CD4-positive, alpha-beta memory T cell (primary cell): ENCODE measurements at regions not wholly inside any gene's neighbourhood (a gene's known extent, or its start where the extent isn't known, plus 50 kb on each side); places are given as distances from the start of the nearest gene placed in this dataset.

Source experiments
- CTCF ChIA-PET: fragments of 350-600 bp; sonication (Branson Sonifier 250); formaldehyde crosslinking; loops from one replicate; lab custom pipeline; 2021; ENCODE audit warnings: inconsistent platforms; ENCODE audit not compliant: partially characterized antibody; lab: Charles Lee
- POLR2A ChIA-PET: fragments of 350-600 bp; sonication (Branson Sonifier 250); formaldehyde crosslinking; loops from one replicate; lab custom pipeline; 2021; ENCODE audit not compliant: partially characterized antibody; lab: Charles Lee
- DNase-seq, 5 donors: peaks; one replicate each; pipeline versions ENCODE4 v3.0.0 to v3.0.0-alpha.2; 2020 to 2022; ENCODE audit warnings: mixed read lengths in 1 of 5
- H3K27ac ChIP-seq: one replicate; pipeline ENCODE4 v1.7.0; 2013; ENCODE audit warnings: low read depth, low read length
- H3K27me3 ChIP-seq: 2 replicates; pipeline ENCODE4 v1.7.0; 2013; ENCODE audit warnings: mild to moderate bottlenecking, low read length, moderate library complexity; ENCODE audit not compliant: insufficient read depth
- H3K36me3 ChIP-seq: 2 replicates; pipeline ENCODE4 v1.7.0; 2013; ENCODE audit warnings: mild to moderate bottlenecking, low read length, moderate library complexity; ENCODE audit not compliant: insufficient read depth
- H3K4me1 ChIP-seq: 2 replicates; pipeline ENCODE4 v1.7.0; 2013; ENCODE audit warnings: mild to moderate bottlenecking, low read length, moderate library complexity; ENCODE audit not compliant: insufficient read depth
- H3K4me3 ChIP-seq, 2 donors: one replicate each; pipeline ENCODE4 v1.7.0; 2013; ENCODE audit warnings: low read length in 2 of 2, mild to moderate bottlenecking in 1 of 2
- H3K9me3 ChIP-seq, 2 donors: one replicate each; pipeline ENCODE4 v1.7.0; 2013; ENCODE audit warnings: low read length in 2 of 2, control low read depth in 1 of 2; ENCODE audit not compliant: control insufficient read depth in 1 of 2
- H3K27ac Mint-ChIP-seq, 7 donors: one replicate each; pipeline ENCODE4 v1.8.0; 2020 to 2021; ENCODE audit warnings: mixed read lengths in 7 of 7, mild to moderate bottlenecking in 6 of 7, inconsistent platforms in 3 of 7, moderate library complexity in 3 of 7
- H3K27me3 Mint-ChIP-seq, 2 donors: one replicate each; pipeline ENCODE4 v1.8.0; 2020 to 2021; ENCODE audit warnings: mixed read lengths in 2 of 2
- H3K36me3 Mint-ChIP-seq, 2 donors: one replicate each; pipeline ENCODE4 v1.8.0; 2020 to 2021; ENCODE audit warnings: mixed read lengths in 2 of 2, inconsistent platforms in 1 of 2, mild to moderate bottlenecking in 1 of 2
- H3K4me1 Mint-ChIP-seq, 4 donors: one replicate each; pipeline ENCODE4 v1.8.0; 2020 to 2021; ENCODE audit warnings: mixed read lengths in 4 of 4, mild to moderate bottlenecking in 1 of 4
- H3K4me3 Mint-ChIP-seq, 8 donors: one replicate each; pipeline ENCODE4 v1.8.0; 2020 to 2021; ENCODE audit warnings: mixed read lengths in 8 of 8, mild to moderate bottlenecking in 7 of 8, moderate library complexity in 6 of 8, inconsistent platforms in 3 of 8
- H3K9me3 Mint-ChIP-seq, 8 donors: one replicate each; pipeline ENCODE4 v1.8.0; 2020 to 2021; ENCODE audit warnings: mixed read lengths in 8 of 8, mild to moderate bottlenecking in 5 of 8, inconsistent platforms in 3 of 8, moderate library complexity in 1 of 8
- intact Hi-C: fragments of 100-400 bp; cut with micrococcal nuclease; formaldehyde crosslinking; loops from one replicate; pipeline ENCODE4 v1.15.1; 2023

- no peak overlapping the region for H3K4me3 Mint-ChIP-seq
- no peaks in the 10 kb centered on the region for H3K36me3 Mint-ChIP-seq
- peaks cover 0 to 1% of the 10 kb centered on the region in 2 donors for H3K27me3 Mint-ChIP-seq
- peaks cover 0 to 5% (median 2%) of the 10 kb centered on the region in 8 donors for H3K9me3 Mint-ChIP-seq
- Histone ChIP-seq H3K27me3 (no peaks in the 10 kb centered on the region), H3K4me3 (no peak overlapping the region), H3K4me1 (no peaks in the 10 kb centered on the region), H3K9me3 (no peaks in the 10 kb centered on the region), H3K36me3 (no peaks in the 10 kb centered on the region), H3K27ac (no peak overlapping the region)
- CTCF ChIA-PET, result no interaction called here
- intact Hi-C loops, result no loop called here
- no peak for DNase-seq
- no peak overlapping the region for H3K27ac Mint-ChIP-seq
- peaks cover 0 to 7% (median 1%) of the 10 kb centered on the region in 4 donors for H3K4me1 Mint-ChIP-seq
- POLR2A ChIA-PET, result no interaction called here
Observed at GRCh38 chr11:103714246-103714645, 322.2 kb upstream of the DDI1 start.

GRCh38 chr11:103716363-103716762 lies 320.1 kb upstream of the DDI1 start:
- ChIA-PET CTCF (no interaction called here), POLR2A (no interaction called here)
- Histone ChIP-seq H3K27ac (no peak overlapping the region), H3K4me3 (no peak overlapping the region), H3K27me3 (no peaks in the 10 kb centered on the region), H3K4me1 (no peaks in the 10 kb centered on the region), H3K9me3 (no peaks in the 10 kb centered on the region), H3K36me3 (no peaks in the 10 kb centered on the region)
- Mint-ChIP-seq H3K36me3 (no peaks in the 10 kb centered on the region), H3K4me3 (no peak overlapping the region), H3K9me3 (peaks cover 0 to 5% (median 0%) of the 10 kb centered on the region in 8 donors), H3K27ac (no peak overlapping the region), H3K27me3 (peaks cover 0 to 2% of the 10 kb centered on the region in 2 donors), H3K4me1 (peaks cover 0 to 7% (median 1%) of the 10 kb centered on the region in 4 donors)
- no peak for DNase-seq
- intact Hi-C loops, result no loop called here

- intact Hi-C loops, result no loop called here
- no peaks in the 10 kb centered on the region for H3K36me3 Mint-ChIP-seq
- H3K9me3 Mint-ChIP-seq, result peaks cover 2 to 26% (median 12%) of the 10 kb centered on the region in 8 donors
- no peak for DNase-seq
- H3K4me3 Mint-ChIP-seq, result no peak overlapping the region
- no peaks in the 10 kb centered on the region for H3K27me3 Mint-ChIP-seq
- H3K4me3 ChIP-seq, result no peak overlapping the region
- H3K36me3 ChIP-seq, result no peaks in the 10 kb centered on the region
- no peak overlapping the region for H3K27ac ChIP-seq
- ChIA-PET CTCF (no interaction called here), POLR2A (no interaction called here)
- H3K4me1 Mint-ChIP-seq, result peaks cover 0 to 1% (median 0%) of the 10 kb centered on the region in 4 donors
- H3K27me3 ChIP-seq, result no peaks in the 10 kb centered on the region
- H3K4me1 ChIP-seq, result no peaks in the 10 kb centered on the region
- H3K9me3 ChIP-seq, result no peaks in the 10 kb centered on the region
- H3K27ac Mint-ChIP-seq, result no peak overlapping the region
Observed at GRCh38 chr11:103727262-103727661, 309.2 kb upstream of the DDI1 start.

GRCh38 chr11:103729617-103730016 lies 306.8 kb upstream of the DDI1 start:
- no peaks in the 10 kb centered on the region for H3K9me3 ChIP-seq
- H3K27ac Mint-ChIP-seq, result no peak overlapping the region
- H3K27ac ChIP-seq, result no peak overlapping the region
- H3K27me3 ChIP-seq, result no peaks in the 10 kb centered on the region
- POLR2A ChIA-PET, result no interaction called here
- H3K4me3 Mint-ChIP-seq, result no peak overlapping the region
- H3K36me3 Mint-ChIP-seq, result no peaks in the 10 kb centered on the region
- CTCF ChIA-PET, result no interaction called here
- no peaks in the 10 kb centered on the region for H3K4me1 ChIP-seq
- peaks cover 0 to 3% (median 0%) of the 10 kb centered on the region in 4 donors for H3K4me1 Mint-ChIP-seq
- DNase-seq, result no peak
- intact Hi-C loops, result no loop called here
- H3K4me3 ChIP-seq, result no peak overlapping the region
- H3K27me3 Mint-ChIP-seq, result no peaks in the 10 kb centered on the region
- no peaks in the 10 kb centered on the region for H3K36me3 ChIP-seq
- peaks cover 2 to 26% (median 10%) of the 10 kb centered on the region in 8 donors for H3K9me3 Mint-ChIP-seq

GRCh38 chr11:103730131-103730940 lies 306.1 kb upstream of the DDI1 start:
- H3K27ac Mint-ChIP-seq, result no peak overlapping the region
- H3K4me1 Mint-ChIP-seq, result peaks cover 0 to 3% (median under 1%) of the 10 kb centered on the region in 4 donors
- H3K36me3 ChIP-seq, result no peaks in the 10 kb centered on the region
- intact Hi-C loops, result no loop called here
- no peak overlapping the region for H3K4me3 Mint-ChIP-seq
- no peak overlapping the region for H3K4me3 ChIP-seq
- no peaks in the 10 kb centered on the region for H3K9me3 ChIP-seq
- no peaks in the 10 kb centered on the region for H3K27me3 ChIP-seq
- no peaks in the 10 kb centered on the region for H3K36me3 Mint-ChIP-seq
- H3K4me1 ChIP-seq, result no peaks in the 10 kb centered on the region
- H3K9me3 Mint-ChIP-seq, result peaks cover 2 to 20% (median 8%) of the 10 kb centered on the region in 8 donors
- H3K27me3 Mint-ChIP-seq, result no peaks in the 10 kb centered on the region
- H3K27ac ChIP-seq, result no peak overlapping the region
- POLR2A ChIA-PET, result no interaction called here
- CTCF ChIA-PET, result no interaction called here
- DNase-seq, result no peak

GRCh38 chr11:103731670-103732069 lies 304.8 kb upstream of the DDI1 start:
- no peaks in the 10 kb centered on the region for H3K27me3 Mint-ChIP-seq
- no peak overlapping the region for H3K4me3 ChIP-seq
- H3K27ac Mint-ChIP-seq, result no peak overlapping the region
- peaks cover 0 to 3% (median 2%) of the 10 kb centered on the region in 4 donors for H3K4me1 Mint-ChIP-seq
- H3K9me3 ChIP-seq, result no peaks in the 10 kb centered on the region
- DNase-seq, result no peak
- no peak overlapping the region for H3K4me3 Mint-ChIP-seq
- intact Hi-C loops, result no loop called here
- H3K4me1 ChIP-seq, result no peaks in the 10 kb centered on the region
- peaks cover 0 to 9% (median 4%) of the 10 kb centered on the region in 8 donors for H3K9me3 Mint-ChIP-seq
- no peaks in the 10 kb centered on the region for H3K36me3 Mint-ChIP-seq
- no peak overlapping the region for H3K27ac ChIP-seq
- POLR2A ChIA-PET, result no interaction called here
- CTCF ChIA-PET, result no interaction called here
- H3K36me3 ChIP-seq, result no peaks in the 10 kb centered on the region
- H3K27me3 ChIP-seq, result no peaks in the 10 kb centered on the region

GRCh38 chr11:103733889-103734288 lies 302.6 kb upstream of the DDI1 start:
- Mint-ChIP-seq H3K27ac (no peak overlapping the region), H3K4me3 (no peak overlapping the region), H3K4me1 (peaks cover 0 to 9% (median 3%) of the 10 kb centered on the region in 4 donors), H3K36me3 (no peaks in the 10 kb centered on the region), H3K9me3 (peaks cover 0 to 5% (median 0%) of the 10 kb centered on the region in 8 donors), H3K27me3 (no peaks in the 10 kb centered on the region)
- H3K27ac ChIP-seq, result no peak overlapping the region
- no peaks in the 10 kb centered on the region for H3K9me3 ChIP-seq
- no peak overlapping the region for H3K4me3 ChIP-seq
- POLR2A ChIA-PET, result no interaction called here
- no peak for DNase-seq
- CTCF ChIA-PET, result no interaction called here
- H3K4me1 ChIP-seq, result peaks cover 3% of the 10 kb centered on the region
- no peaks in the 10 kb centered on the region for H3K36me3 ChIP-seq
- intact Hi-C loops, result no loop called here
- no peaks in the 10 kb centered on the region for H3K27me3 ChIP-seq
